Inflammatory macrophage (primary cell): ENCODE measurements at regions not wholly inside any gene's neighbourhood (a gene's known extent, or its start where the extent isn't known, plus 50 kb on each side); places are given as distances from the start of the nearest gene placed in this dataset.
"Not testable (repeated sequence)": the region's sequence is repeated elsewhere in the genome, so short reads cannot be mapped to it uniquely, and the experiment has no call there.

Source experiments
- DNase-seq, 2 donors: peaks; one replicate each; pipeline ENCODE4 v3.0.0-alpha.2; 2020 to 2022

DNA sequence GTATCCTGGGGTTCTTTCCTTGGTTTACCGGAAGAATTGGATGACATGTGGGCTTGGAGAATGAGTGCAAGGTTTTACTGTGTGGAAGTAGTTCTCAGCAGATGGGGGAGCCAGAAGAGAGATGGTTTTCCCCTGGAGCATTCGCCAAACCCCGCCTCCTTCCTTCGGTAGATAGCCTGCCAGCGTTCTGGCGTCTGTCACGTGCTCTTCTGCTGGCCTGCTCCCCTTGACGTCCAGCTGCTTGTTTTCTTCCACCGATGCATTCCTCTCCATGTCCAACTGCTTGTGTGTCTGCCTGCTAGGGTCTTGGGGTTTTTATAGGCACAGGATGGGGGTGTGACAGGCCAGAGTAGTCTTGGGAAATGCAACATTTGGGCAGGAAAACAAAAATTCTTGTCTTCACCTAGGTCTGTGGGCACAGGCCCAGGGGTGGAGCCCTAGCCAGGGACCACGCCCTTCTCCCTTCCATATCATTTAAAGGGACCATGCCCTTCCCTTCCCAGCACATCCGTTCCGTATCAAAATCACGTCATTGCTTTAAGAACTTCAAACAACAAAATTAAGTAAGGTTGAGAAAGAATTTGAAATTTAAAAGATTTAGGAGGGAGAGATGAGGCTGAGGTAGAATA, 538.7 kb upstream of the SMIM31 start:
- no peak for DNase-seq

DNA sequence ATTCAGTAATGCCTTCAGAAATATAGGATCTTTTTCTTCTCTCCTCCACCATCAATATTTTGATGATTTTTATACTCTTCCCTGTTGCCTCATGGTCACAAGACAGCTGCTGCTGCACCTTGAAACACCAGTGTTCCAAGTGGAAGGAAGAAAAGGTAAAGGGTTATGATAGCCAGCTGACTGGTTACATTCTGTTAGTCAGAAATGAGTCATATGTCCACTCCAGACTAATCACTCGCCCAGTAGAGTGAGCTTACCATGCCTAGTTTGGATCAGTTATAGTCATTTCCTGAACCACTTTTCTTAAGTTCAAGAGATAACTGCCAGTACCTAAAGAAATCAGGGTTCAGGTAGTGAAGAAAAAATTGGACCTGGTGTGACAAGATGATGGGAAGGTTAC, 532.3 kb upstream of the SMIM31 start:
- DNase-seq: no peak

DNA sequence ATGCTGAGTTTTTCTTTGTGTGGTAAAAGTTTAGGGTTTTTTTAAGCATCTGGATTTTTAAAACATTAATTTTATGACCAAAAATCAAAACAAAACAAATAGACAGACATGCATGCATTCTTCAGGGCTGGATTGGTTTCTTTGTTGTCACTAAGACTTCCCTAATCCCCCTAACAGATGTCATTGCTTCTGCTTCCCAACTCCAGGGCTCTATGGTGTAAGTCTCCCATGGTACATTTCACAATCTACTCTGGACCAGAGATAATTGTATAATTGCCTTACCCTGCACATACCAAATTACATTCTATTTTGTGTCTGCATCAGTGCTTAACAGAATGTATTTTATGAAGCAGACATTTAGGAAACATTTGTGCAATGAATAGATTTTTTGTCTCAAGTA, 529.1 kb upstream of the SMIM31 start:
- no peak for DNase-seq

DNA sequence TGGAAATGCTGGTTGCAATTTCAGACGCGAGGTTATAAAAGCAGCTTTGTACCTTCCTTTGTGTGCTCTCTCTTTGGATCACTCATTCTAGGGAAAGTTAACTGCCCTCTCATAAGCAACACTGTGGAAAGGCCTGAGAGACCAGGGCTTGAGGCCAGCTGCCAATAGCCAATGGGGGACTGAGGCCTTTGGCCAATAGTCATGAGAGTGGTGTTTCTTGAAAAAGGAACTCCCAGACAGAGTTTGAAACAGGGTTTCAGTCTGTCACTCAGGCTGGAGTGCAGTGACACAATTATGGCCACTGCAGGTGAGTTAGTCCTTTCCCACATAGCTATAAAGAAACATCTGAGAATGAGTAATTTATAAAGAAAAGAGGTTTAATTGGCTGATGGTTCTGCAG, 524.7 kb upstream of the SMIM31 start:
- no peak for DNase-seq

DNA sequence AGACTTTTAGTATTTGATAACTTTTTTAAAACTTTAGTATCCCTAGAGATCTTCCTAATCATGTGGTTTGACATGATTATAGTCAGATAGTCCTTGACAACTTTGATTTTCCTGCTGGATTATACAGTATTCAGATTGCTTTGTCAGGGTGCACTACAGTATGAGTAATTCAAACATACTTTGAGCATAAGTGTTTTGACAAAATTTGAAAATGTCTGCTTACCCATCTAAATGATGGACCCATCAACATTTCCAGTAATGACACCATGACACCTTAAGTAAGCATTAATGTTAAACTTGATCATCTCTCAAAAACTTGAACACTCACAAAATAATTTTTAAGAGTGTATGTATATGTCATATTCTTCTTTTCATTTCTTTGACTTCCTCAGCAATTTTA, 514.5 kb upstream of the SMIM31 start:
- no peak for DNase-seq

DNA sequence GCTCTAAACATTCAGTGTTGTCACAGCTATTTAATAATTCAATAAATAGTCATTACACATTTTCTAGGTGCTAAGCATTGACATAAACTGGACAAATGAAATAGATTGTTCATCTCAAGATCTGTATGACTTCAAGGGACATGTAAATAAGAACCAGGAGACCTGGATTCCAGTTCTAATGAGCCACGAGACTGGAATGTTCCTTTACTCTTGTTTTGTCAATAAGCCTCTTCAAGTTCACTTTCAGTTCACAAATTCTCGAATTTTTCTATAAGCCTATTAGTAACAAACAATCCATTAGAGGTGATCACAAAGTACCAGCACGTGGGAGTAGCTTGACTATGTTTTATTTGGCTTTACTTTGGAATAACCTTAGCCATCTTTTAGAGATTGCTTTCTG, 514.0 kb upstream of the SMIM31 start:
- no peak for DNase-seq

DNA sequence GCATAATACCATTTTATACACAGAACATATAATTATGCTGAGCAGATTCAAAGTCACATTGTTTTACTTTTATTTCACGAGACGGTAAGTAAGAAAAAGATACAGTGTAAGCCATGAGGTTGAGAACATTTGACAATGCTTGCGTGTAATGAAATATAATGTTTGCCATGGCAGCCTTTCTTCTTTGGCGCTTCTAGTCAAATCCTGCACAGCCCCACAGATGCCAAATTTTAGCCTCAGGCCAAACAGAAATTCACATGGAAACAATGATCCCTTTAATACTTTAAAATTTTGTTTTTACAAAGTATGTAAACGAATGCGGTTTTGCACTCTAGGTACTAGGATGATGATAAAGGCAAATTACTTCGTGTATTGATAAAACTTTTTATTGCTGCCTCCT, 502.7 kb upstream of the SMIM31 start:
- DNase-seq: no peak

DNA sequence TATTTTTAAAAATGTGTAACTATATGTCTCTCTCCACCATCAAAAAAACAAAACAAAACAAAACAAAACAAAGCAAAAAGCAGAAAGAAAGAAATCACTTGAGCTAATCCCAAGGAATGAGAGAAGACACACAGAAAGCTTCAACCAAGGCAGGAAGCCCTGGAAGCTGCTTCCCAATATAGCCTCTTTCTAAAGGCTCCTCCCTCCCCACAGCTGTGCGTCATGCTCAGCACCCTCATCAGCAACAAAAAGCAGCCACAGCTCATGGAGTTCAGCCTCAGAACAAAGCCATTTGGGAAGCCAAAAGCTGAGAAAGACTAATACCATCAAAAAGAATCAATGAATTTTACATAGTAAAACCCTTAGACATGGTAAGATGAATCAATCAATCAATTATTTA, 501.6 kb upstream of the SMIM31 start:
- no peak for DNase-seq

DNA sequence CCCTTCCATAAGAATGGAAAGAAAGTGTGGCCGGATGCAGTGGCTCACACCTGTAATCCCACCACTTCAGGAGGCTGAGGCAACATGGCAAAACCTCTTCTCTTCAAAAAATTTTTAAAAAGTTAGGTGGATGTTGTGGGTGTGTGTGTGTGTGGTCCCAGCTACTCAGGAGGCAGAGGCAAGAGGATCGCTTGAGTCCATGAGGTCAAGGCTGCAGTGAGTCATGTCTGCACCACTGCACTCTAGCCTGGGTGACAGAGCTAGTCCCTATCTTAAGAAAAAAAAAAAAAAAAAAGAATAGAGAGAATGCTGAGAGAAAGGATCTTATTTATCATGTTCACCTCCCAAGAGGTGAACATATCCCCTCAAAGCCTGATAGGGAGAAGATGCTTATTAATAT, 492.1 kb upstream of the SMIM31 start:
- DNase-seq: no peak

DNA sequence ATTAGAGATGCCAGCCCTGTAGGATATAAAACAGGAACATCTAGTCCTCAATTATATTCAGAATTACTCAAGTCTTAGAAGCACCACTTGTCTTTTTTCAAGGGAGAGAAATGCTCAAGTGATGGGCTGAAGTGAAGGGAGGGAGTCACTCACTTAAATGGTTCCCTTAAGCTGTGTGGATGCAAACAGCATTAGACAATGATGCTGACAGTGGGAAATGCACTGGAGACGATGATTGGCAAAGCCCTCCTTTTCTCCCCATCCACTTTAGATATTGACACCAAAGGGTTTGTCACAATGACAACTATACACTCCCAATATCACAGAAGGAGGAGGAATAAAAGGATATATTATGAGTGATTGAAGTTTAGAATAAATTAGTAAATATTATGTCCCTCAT, 491.4 kb upstream of the SMIM31 start:
- DNase-seq: not testable (repeated sequence)

DNA sequence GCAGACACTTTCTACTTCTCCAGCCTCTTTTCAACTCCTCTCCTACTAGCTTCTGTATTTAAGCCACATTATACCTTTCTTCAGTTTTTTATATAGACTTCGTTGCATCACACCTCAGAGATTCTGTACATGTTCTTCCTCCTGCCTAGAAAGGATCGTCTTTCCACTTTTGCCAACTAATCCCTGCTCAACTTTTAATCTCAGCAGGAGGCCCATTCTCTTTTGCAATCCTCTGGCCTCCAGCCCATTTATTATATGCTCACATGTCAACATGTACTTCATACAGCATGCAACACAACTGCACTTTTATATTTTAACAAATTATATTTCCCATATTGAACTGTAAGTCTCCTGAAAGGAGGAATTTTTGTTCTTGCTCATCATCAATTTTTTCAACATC, 476.5 kb upstream of the SMIM31 start:
- not testable (repeated sequence) for DNase-seq

DNA sequence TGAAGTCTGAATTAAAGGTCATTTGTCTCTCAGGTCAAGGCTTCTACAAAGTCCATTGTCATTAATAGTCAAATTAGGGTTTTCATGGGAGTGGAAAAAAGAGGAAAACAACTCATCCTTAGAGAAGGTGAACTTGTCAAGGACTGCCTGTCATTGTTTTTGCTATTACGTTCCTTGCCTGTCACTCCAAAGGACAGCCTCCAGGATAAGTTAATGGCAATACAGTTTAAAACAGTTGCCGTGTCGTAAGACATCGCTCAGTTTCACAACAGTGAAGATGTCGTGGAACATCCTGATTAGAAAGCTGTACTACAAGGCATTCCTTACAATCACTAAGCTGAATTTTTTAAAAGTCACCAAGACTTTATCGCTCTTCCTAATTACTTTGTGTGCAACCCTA, 466.8 kb upstream of the SMIM31 start:
- no peak for DNase-seq

DNA sequence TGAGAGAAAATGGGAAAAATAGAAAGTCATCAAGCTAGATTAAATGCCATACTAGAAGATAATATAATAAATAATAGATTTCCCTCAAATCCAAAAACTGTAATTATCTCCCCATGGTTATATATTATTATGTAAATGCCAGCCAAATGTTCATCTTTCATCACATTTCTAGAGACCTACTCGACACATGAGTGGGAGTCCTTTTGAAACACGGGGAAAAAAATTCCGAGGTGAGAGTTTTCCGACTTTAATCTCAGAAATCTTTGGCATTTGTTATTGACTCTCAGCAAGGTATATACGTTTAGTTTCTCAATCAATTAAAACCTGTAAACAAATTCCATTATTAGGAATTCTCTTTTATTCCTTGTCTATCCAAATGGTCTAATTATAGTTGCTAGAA, 465.4 kb upstream of the SMIM31 start:
- no peak for DNase-seq

DNA sequence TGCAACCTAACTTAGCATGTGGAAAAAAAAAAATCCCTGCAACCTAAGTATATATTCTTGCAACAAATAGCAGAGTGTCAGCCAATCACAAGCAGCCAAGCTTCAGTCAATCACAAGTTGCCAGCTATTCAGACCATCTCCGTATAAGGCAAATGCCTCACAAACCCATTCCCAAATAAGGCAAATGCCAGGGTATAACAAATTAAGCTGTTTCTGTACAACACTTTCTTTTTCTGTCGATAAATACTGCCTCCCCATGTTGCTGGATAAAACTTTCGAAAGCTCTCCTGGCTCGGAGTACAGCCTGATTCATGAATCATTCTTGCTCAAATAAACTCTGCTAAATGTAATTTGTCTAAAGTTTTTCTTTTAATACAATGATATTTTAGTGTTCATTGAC, 460.7 kb upstream of the SMIM31 start:
- no peak for DNase-seq

DNA sequence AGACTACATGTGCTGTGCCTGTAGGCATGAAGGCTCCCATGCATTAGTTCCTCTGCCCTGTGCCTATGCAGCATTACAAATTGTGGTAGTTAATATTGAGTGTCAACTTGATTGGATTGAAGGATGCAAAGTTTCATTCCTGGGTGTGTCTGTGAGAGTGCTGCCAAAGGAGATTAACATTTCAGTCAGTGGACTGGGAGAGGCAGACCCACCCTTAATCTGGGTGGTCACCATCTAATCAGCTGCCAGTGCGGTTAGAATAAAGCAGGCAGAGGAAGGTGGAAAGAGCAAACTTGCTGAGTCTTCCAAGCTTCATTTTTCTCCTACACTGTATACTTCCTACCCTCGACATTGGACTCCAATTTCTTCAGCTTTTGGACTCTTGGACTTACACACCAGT, 460.2 kb upstream of the SMIM31 start:
- DNase-seq: no peak

DNA sequence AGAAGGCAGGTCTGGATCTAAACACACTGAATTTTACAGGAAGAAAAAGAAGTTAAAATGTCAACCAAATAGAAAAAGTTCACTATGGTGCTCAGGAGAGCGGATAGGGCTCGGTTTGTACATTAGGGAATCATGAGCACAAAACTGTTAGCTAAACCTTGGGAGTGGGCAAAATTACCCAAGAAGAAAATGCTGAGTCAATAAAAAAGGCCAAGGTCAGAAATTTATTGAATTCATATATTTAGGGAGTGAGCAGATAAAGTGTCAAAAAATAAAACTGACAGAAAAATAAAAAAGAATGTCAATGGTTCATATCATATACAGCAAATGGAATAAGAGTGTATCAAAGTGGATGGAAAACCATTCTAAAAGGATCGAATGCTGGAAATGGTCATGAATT, 452.5 kb upstream of the SMIM31 start:
- DNase-seq: no peak

DNA sequence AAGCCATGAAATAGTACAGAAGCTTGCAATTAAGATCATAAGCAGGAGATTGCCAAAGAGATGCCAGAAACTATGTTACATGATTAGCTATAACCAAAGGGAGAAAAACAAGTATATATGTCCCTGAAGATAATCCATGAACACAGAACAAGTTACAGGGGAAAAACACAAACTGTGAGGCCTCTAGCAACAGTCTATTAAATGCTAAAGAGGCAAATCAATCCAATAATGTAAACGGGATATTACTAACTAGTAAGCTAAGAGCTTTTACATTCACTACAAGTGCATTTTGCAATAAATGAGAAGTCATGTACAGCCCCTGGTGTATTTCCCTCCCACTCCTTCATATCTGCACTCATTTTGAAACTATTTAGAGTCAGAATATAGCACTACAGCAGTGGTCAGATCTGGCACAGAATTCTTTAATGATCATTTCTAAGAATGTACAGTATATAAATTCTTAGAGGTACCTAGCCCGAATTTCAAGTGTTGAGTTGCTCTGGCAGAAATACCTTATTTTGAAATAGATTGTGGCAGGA, 449.8 kb upstream of the SMIM31 start:
- DNase-seq: no peak

DNA sequence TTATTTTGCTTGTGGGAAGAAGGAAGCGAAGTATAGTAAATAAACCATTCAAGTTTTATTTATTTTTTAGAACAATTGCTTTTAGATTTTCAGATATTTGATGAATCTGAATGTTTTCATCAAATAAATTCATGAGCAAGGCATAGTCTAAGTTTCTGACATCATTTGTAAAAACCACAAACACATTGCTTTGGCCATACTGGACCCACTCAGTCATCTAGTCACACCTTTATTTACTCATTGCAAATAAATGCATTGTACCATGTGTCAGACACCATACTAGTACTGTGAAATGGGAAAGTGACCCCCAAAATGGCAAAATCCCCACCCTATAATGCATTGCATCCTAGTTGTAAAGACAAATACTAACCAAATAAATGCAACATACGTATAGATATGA, 449.1 kb upstream of the SMIM31 start:
- DNase-seq: no peak

DNA sequence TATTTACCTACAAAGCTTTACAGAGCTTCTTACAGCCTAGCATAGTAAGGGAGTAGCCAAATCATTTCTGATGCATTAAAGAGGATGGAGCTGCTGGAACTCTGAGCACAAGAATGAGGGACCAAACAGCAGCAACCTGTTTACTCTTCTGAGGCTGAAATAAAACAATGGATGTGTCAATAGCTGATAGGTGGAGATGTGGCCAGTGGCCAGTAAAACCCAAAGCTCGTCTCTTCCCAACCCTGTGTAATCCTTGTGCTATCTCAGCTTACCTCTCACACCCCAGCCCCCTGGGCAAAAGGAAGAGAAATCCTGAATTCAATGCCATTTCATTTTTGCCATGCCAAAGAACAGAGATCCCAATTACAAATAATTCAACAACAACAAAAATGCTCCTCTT, 446.7 kb upstream of the SMIM31 start:
- no peak for DNase-seq

DNA sequence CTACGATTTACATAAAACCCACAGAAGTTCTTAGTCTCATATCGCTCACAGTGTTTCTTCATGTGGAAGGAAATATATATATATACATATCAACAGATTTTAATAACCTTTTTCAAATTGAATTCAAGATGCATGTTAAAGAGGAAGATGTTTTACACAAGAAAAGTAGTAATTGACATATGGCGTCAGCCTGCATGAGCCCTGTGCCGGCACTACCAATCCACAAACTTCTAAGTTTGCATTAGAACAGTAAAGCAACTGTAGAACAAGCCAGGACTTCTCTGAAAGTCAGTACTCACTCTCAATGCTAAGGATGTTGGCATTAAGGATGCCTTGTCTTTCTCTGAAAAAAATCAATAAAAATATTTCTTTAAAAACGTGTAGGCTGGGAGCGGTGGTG, 441.3 kb upstream of the SMIM31 start:
- no peak for DNase-seq

DNA sequence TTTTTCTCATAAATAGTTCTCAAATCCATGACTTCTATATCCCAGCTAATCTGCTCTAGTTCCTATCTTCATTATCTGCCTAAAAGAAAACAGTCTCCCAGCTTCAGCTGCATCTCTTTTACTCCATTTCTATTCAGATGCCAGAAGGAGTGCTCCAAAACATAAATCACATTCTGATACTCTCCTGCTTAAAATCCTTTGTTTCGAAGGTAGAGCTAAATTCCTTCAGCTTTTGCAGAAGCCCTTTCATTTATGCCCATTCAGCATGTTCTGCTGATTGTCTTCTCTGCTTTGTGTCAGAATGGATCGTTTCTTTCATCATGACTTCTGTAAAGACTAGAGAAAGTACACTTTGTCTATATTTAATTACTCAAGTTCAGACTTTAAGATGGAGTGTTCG, 440.1 kb upstream of the SMIM31 start:
- no peak for DNase-seq

DNA sequence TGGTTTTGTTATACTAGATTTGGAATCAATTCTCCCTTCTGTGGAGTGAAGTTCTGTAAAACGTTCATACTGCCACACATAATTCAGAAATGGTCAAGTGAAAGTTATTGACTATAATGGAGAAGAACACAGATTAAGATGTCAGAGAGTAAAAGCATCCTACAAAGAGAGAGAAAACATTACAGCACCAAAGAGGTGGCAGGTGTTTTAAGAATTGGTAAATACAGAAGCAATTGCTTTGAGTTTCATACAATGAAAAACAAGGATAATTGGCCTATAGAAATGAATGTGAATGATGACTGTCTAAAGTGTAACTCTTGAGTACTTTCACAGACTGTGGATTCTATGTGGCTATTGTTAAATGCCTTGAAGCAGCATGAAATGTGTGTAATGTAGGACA, 435.6 kb upstream of the SMIM31 start:
- no peak for DNase-seq

DNA sequence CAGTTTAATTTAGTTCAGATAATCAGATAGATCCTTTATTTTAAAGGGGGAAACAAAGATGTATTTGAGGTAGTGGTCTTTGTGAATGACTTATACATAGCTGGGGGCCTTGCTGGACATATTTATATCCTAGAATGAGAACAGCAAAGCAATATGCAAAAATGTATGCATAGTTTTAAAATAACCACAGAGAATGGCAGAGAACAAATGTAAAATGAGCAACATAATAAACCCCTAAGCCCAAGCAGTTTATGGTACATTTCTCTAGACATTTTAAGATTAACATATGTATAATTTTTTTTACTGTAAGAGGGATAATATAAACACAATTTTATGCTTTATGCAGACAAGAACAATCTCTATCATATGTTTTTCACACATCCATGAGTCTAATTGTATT, 434.2 kb upstream of the SMIM31 start:
- no peak for DNase-seq

DNA sequence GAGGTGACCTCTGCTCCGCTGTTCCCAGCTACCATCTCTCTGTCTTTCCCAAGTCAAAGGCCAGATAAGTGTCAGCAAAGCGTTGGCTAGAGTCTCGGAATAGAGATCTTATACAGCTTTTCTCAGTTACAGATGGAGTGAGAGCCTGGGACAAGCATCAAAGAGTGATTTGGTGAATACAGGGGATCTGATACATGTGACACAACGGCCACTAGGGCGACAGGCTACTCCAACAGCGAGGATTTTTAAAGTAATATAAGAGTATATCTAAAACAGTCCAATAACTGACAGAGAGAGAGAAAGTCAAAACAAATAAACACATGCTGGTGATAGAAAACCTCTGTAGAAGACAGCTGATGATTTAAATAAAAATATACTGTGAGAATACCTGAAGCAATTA, 433.1 kb upstream of the SMIM31 start:
- no peak for DNase-seq

DNA sequence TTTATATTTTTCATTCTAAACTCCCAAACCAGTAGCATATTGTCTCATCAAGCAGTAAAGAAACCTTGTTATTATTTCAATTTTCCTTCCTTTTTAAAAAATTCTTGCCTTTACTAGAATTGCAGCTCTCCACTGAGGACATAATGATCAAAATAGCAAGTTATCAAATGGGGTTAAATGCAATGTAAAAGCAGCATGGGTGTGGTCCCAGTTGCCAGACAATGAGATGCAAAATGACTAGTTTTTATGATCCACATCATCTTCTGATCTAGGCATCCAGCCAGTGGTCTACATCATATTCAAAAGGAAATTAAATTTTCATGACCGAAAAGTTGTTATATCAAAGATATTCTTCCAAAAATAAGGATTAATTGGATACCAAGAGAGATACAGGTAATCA, 427.9 kb upstream of the SMIM31 start:
- DNase-seq: no peak
